ENCODE measurements at regions not wholly inside any gene's neighbourhood (a gene's known extent, or its start where the extent isn't known, plus 50 kb on each side); places are given as distances from the start of the nearest gene placed in this dataset.

DNA sequence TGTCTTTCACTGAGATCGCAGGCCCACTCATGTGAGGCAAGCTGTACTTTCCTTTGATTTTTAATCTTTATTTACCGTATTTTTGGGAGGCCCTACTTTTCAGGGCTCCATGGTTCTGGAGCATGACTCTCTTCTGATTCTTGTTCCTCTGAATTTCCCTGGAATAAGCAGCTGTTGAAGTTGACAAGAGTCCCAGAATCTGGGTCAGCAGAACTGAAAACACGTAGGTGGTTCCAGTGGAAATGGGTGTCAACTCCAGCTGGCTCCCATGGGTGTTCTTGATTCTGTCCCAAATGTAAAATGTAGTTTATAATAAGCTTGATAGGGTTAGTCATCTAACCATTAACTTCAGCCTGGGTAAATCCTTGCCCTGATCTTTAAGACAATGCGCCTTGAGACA lies 409.4 kb downstream of the GATA3 start:
- no peak for DNase-seq
- no peak overlapping the region for H3K27ac ChIP-seq
- no peaks in the 10 kb centered on the region for H3K27me3 ChIP-seq
- no peak for TF ChIP-seq POLR2A (IDR thresholded peaks at IDR 0.05)
- no peaks in the 10 kb centered on the region for H3K9me3 ChIP-seq
- no peaks in the 10 kb centered on the region for H3K36me3 ChIP-seq
- H3K4me3 ChIP-seq, result no peak overlapping the region
- H3K4me1 ChIP-seq, result no peaks in the 10 kb centered on the region

DNA sequence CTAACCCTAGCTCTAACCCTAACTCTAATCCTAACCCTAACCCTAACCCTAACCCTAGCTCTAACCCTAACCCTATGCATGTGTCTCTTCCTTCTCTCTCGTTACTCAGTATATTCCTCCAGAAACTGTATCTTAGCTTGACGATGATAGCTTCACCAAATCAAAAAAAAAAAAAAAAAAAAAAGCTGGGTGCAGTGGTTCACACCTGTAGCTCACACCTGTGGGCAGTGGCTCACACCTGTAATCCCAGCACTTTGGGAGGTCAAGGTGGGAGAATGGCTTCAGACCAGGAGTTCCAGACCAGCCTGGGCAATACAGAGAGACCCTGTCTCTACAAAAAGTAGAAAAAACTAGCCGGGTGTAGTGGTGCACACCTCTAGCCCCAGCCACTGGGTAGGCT lies 414.0 kb downstream of the GATA3 start:
- TF ChIP-seq POLR2A (IDR thresholded peaks at IDR 0.05), result no peak
- TF ChIP-seq, protein P1, sequence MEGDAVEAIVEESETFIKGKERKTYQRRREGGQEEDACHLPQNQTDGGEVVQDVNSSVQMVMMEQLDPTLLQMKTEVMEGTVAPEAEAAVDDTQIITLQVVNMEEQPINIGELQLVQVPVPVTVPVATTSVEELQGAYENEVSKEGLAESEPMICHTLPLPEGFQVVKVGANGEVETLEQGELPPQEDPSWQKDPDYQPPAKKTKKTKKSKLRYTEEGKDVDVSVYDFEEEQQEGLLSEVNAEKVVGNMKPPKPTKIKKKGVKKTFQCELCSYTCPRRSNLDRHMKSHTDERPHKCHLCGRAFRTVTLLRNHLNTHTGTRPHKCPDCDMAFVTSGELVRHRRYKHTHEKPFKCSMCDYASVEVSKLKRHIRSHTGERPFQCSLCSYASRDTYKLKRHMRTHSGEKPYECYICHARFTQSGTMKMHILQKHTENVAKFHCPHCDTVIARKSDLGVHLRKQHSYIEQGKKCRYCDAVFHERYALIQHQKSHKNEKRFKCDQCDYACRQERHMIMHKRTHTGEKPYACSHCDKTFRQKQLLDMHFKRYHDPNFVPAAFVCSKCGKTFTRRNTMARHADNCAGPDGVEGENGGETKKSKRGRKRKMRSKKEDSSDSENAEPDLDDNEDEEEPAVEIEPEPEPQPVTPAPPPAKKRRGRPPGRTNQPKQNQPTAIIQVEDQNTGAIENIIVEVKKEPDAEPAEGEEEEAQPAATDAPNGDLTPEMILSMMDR (IDR thresholded peaks at IDR 0.05), result no peak
- no peaks in the 10 kb centered on the region for H3K9me3 ChIP-seq
- H3K4me3 ChIP-seq, result no peak overlapping the region
- no peaks in the 10 kb centered on the region for H3K27me3 ChIP-seq
- no peak overlapping the region for H3K27ac ChIP-seq
- no peaks in the 10 kb centered on the region for H3K4me1 ChIP-seq
- DNase-seq, result no peak
- H3K36me3 ChIP-seq, result no peaks in the 10 kb centered on the region

DNA sequence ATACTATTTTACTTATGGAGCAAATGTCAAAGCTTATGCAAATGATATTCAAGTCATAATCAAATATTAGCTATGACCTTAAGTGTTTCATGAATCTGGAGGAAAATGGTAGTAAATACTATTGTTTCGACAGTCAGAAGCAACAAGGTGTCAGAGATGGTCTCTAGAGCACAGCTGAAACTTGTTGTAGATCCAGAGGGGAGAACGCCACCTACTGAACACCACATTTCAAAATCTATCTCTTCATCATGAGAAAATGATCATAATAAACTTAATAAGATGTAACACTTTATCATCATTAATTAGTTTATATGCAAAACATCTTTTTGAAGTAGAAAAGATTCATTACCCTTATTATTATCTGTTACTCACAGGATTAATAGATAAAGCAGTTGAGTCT lies 418.7 kb downstream of the GATA3 start:
- Histone ChIP-seq H3K9me3 (no peaks in the 10 kb centered on the region), H3K27me3 (no peaks in the 10 kb centered on the region), H3K4me3 (no peak overlapping the region)

DNA sequence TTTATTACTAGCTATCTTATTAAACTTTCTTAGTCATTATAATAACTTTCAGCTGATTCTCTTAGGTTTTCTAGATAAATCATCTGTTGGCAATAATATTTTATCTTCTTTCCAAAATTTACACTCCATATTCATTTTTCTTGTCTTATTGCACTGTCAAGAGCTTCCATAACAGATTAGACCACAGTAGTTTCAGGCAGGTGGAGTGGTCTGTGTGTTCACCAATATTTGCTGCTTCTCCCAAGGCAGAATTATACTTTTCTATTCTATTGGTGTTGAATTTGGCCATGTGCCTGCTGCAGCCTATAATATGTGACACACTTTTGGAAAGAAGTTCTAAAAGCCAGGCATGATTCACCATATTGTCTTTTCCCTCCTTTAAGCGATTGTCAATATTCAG lies 422.8 kb downstream of the GATA3 start:
- Histone ChIP-seq H3K36me3 (no peaks in the 10 kb centered on the region), H3K4me1 (no peaks in the 10 kb centered on the region), H3K27me3 (no peaks in the 10 kb centered on the region), H3K9me3 (no peaks in the 10 kb centered on the region), H3K27ac (no peak overlapping the region), H3K4me3 (no peak overlapping the region)
- no peak for DNase-seq
- TF ChIP-seq POLR2A (IDR thresholded peaks at IDR 0.05), result no peak
- TF ChIP-seq, protein P1 (IDR thresholded peaks at IDR 0.05), result no peak

More for the DNA sequence above, 418.7 kb downstream of the GATA3 start:
- no peak for DNase-seq
- no peaks in the 10 kb centered on the region for H3K36me3 ChIP-seq
- TF ChIP-seq, protein P1 (IDR thresholded peaks at IDR 0.05), result peak in 3 of 6 experiments; percentile 20 to 28 (median 23)
- no peak for TF ChIP-seq POLR2A (IDR thresholded peaks at IDR 0.05)
- H3K27ac ChIP-seq, result no peak overlapping the region
- no peaks in the 10 kb centered on the region for H3K4me1 ChIP-seq

DNA sequence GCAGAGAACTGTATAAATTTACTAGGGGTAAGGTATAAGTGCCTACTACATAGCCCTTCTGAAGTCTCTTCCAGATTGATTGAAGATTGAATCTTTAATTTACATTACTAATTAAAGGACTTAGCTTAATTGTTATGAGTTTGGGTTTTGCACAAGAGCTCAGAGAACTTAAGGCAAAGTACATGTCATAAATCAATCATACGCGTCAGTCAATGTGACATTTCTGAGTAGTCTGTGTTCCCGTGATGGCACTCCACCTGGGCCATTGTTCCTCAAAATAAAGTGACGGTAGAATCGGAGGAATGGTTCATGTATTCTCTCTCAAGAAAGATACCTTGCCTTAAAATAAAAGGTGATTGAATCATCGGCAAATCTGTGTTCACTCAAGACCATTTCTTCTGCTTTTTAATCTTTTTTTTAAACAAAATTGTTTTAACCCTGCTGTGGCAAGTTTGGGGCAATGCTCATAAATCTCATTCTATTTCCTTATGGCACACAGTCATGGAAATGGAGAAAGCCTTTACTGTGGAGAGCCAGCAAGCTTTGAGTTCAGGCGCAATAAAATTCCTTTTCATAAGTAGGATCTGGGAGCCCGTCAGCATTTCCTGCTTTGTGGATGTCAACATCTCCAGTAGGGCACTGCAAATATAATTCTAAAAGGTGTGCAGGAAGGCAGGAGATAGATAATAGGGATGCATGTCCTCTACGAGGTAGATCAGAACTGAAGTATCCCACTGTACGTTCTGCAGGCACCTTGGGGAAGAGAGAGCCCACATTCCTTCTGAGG lies 427.4 kb downstream of the GATA3 start:
- TF ChIP-seq POLR2A (IDR thresholded peaks at IDR 0.05), result no peak
- no peak for DNase-seq

DNA sequence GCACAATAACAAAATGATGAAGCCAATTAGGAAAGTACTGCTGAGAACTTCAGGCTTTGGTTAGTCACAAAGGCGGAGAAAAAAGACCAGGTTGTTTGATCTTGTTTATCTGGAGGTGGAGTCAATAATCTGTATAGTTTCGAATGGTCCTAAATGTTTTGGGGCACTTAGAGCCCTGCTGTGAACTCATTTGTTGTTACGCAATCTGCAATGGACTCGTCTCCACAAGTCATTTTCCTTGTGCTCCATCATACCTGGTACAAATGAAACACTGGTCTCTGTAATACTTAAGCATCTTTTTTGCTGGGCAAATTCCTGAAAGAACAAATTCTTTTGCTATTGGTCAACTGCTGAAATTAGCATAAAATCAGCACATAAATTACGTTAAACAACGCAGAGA lies 430.5 kb downstream of the GATA3 start:
- H3K4me3 ChIP-seq, result no peak overlapping the region
- TF ChIP-seq POLR2A (IDR thresholded peaks at IDR 0.05), result no peak
- TF ChIP-seq, protein P1 (IDR thresholded peaks at IDR 0.05), result no peak

More for the DNA sequence above, 427.4 kb downstream of the GATA3 start:
- Histone ChIP-seq H3K4me1 (no peaks in the 10 kb centered on the region), H3K9me3 (no peaks in the 10 kb centered on the region), H3K36me3 (no peaks in the 10 kb centered on the region), H3K27ac (no peak overlapping the region), H3K27me3 (no peaks in the 10 kb centered on the region), H3K4me3 (no peak overlapping the region)

More for the DNA sequence above, 430.5 kb downstream of the GATA3 start:
- Histone ChIP-seq H3K27me3 (no peaks in the 10 kb centered on the region), H3K4me1 (no peaks in the 10 kb centered on the region), H3K9me3 (no peaks in the 10 kb centered on the region), H3K27ac (no peak overlapping the region), H3K36me3 (no peaks in the 10 kb centered on the region)
- DNase-seq, result no peak
